Uterus (tissue), 2 donors: ENCODE measurements at regions not wholly inside any gene's neighbourhood (a gene's known extent, or its start where the extent isn't known, plus 50 kb on each side); places are given as distances from the start of the nearest gene placed in this dataset.

Experiments
- POLR2A ChIP-seq, 2 donors: fragments of 450-650 bp; IDR thresholded peaks; one replicate each; pipeline ENCODE4 v1.6.1; 2016; ENCODE audit warnings: antibody characterized with exemption in 2 of 2, mild to moderate bottlenecking in 1 of 2, moderate library complexity in 1 of 2
- TF ChIP-seq, protein P1 (sequence below), 4 experiments: fragments of 200-600 bp in 2 of 4; fragments of 450-650 bp in 2 of 4; sonication (generic) in 2 of 4; IDR thresholded peaks; one replicate each; pipeline ENCODE4 v1.5.1; 2016 to 2019; ENCODE audit warnings: antibody characterized with exemption in 4 of 4, mild to moderate bottlenecking in 2 of 4, moderate library complexity in 1 of 4

DNA sequence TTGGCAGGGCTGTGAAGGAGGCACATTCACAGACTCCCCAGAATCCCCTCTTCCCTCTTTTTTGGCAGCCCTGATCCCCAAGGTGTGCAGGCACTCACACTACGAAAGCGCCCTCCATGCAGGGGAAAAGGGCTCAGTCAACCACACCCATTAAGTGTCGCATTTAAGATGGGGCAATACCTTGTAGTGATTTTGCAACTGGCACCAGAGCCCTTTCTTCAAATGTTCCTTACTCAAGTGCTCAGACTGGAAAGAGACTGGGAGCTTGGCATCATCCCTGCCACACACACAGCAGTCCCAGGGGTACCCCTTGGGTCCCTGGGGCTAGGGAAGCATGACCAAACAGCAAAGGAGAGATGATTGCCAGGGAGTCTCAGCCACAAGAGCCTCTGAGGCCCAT, 190.1 kb downstream of the HAUS1 start:
- no peak for TF ChIP-seq POLR2A (IDR thresholded peaks at IDR 0.05)
- TF ChIP-seq, protein P1, sequence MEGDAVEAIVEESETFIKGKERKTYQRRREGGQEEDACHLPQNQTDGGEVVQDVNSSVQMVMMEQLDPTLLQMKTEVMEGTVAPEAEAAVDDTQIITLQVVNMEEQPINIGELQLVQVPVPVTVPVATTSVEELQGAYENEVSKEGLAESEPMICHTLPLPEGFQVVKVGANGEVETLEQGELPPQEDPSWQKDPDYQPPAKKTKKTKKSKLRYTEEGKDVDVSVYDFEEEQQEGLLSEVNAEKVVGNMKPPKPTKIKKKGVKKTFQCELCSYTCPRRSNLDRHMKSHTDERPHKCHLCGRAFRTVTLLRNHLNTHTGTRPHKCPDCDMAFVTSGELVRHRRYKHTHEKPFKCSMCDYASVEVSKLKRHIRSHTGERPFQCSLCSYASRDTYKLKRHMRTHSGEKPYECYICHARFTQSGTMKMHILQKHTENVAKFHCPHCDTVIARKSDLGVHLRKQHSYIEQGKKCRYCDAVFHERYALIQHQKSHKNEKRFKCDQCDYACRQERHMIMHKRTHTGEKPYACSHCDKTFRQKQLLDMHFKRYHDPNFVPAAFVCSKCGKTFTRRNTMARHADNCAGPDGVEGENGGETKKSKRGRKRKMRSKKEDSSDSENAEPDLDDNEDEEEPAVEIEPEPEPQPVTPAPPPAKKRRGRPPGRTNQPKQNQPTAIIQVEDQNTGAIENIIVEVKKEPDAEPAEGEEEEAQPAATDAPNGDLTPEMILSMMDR (IDR thresholded peaks at IDR 0.05): no peak
